Inferior parietal cortex (tissue), 1 donor: ENCODE measurements at regions not wholly inside any gene's neighbourhood (a gene's known extent, or its start where the extent isn't known, plus 50 kb on each side); places are given as distances from the start of the nearest gene placed in this dataset.
A peak's percentile ranks its signal among the peaks of the same experiment; 100 is the strongest.

Source experiments
- DNase-seq: peaks from one replicate; pipeline ENCODE4 v3.0.0-alpha.2; 2016; ENCODE audit errors: extremely low spot score

DNA sequence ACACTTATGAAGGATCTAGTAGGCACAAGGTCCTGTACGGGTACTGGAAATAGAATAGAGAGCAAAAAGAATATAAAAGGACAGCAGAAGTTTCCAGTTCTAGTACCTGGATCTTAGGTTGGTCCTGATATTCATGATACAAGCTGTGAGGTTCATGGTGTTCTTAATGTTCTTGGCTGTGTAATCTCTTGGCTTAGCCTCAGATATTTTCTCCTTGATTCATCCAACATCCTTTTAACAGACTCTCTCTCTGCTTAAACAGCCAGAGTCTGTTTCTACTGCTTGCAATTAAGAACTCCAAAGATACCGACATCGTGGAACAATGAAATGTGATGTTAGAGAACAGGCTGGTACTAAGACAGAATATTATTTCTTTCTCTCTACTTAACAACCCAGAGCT lies 49.9 kb downstream of the CNTN3 start:
- DNase-seq, result peak; percentile 32

DNA sequence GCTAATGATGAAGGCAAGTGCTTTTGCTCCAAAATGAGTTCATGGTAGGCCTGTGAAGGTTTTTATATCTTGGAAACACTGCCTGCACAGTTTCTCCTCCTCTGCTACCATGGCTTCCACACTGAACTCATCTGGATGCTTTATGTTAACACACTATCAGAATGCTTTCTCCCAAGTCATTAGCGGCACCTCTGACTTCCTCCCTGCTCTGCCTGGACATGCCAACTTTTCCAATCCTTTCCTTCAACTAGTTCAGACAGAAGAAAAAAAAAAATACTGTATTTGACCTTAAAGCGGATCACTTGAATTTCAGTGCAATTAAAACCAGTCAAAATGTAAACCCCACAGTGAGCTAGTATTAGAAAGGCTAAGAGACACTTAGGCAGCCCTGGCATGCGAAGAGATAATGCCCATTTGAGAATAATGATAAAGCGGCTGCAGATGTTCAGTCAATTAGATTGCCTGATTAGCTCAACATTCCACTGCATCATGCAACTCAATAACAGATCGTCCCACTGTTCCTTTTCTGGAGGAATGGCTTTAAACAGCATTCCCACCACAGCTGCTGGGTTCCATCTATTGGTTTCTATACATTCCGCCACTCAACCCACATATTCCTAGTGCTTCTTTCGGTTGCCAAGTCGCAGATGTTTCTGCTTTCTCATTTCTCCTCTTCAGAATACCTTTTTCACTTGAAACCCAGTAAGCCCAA lies 51.7 kb downstream of the CNTN3 start:
- DNase-seq, result peak; percentile 32

- no peak for DNase-seq
Measured at GRCh38 chr3:74561881-74562280, 52.6 kb downstream of the CNTN3 start.

DNA sequence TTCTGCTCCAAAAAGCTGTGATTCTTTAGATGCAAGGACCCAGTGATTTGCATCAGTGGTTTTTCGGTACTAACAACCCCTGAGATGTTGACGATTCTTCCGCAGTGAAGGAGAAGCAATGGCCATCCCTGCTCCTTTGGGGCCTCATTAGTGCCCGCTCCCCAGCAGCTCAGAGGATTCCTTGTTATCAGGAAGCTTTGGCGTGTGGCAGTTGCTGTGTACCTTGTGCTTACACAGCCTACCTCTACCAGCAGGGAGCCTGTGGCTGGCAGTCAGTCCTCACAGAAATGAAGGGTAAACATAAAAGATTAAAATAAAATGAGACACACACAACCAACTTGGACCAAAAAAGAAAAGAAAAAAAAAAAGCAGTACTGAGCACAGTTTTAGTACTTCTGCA lies 55.2 kb downstream of the CNTN3 start:
- DNase-seq, result no peak

DNA sequence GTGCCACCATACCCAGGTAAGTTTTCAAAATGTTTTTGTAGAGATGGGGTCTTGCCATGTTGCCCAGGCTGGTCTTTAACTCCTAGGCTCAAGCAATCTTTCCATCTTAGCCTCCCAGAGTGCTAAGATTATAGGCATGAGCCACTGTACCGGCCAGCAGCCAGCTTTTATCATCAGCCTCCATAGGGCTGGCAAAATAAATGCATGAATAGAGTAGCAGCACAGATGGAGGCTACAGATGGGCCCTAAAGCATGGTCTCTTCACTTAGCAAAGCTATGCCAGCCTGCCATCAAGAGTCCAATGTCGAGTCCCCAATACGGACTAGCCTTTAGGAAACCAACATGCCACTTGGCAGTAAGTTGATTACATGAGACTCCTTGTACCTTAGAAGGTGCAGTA lies 63.8 kb downstream of the CNTN3 start:
- no peak for DNase-seq

DNA sequence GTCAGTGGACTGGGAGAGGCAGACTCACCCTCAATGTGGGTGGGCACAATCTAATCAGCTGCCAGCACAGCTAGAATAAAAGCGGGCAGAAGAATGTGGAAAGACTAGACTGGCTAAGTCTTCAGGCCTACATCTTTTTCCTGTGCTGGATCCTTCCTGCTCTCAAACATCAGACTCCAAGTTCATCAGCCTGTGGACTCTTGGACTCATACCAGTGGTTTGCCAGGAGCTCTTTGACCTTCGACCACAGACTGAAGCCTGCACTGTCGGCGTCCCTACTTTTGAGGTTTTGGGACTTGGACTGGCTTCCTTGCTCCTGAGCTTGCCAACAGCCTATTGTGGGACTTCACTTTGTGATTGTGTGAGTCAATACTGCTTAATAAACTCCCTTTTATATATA lies 68.0 kb downstream of the CNTN3 start:
- no peak for DNase-seq

- DNase-seq, result no peak
Measured at GRCh38 chr3:74542441-74542840, 72.0 kb downstream of the CNTN3 start.

DNA sequence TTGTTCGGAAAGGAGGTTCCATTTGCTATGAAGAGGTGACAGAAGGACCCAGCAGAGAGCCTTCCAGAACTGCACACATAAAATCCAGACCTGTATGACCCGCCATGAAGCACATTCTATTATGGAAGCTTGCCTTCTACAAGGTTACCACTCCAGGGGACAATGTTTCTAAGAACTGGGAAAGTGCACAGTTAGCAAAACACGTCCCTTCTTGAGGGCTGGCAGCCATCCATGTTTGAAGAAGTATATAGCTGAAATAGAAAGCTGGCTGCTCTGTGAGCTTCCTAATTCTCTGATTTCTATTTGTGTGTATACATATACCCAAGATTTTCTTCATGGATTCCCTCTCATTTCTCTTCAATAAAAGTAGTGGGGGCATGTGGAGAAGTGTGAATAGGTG lies 74.6 kb downstream of the CNTN3 start:
- DNase-seq, result no peak

DNA sequence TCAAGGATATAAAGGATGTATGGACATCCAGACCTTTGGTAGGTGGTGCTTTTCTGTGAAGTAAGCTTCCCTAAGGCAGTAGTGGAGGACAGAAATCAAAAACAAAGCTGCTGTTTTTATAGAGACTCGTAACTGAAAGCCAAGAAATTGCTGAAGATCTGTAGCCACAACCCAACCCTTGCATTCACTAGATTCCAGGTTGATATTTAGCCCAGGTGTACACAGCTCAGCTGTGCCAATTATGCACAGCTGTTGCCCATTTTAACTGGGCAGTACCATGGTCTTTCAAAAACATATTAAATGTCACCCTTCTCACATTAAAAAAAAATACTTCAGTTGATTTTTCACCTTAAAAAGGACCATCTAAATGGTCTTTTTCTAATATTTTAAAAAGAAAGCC lies 75.8 kb downstream of the CNTN3 start:
- DNase-seq, result no peak

DNA sequence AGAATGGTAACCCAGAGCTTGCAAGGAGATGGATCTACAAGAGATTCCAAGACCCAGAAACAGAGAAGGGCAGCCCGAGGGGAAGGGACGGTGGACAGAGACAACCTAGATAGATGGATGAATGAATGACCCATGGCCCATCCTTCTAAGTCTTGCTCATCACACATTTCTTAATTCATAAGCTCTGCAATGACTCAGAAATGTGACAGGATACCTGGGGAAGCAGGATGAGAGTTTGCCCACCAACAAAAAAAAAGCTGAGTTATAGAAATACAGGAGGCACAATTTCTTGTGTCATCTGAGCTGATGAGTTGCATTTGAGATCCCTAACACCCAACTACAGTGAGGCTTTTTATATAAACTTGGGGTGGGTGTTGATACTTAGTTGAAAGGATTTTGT lies 76.6 kb downstream of the CNTN3 start:
- no peak for DNase-seq

DNA sequence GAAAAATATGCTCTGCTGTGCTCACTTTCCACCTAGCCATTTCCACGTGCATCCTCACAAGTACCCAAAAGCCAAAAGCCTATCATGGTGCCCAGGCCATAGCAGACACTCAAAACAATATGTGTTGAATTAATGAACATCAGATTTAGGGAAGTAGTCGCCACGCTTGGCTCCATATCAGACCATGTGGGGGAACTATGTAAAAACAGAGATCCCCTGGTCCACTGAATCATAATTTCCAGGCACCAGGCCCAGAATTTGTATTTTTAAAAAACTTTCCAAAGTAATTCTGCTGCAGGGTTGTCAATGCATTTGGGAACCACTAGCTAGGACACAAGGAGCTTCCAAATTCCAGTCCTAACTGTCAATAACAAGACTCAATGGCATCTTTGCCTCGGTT lies 77.3 kb downstream of the CNTN3 start:
- no peak for DNase-seq

- DNase-seq, result no peak
Measured at GRCh38 chr3:74535281-74535680, 79.2 kb downstream of the CNTN3 start.

DNA sequence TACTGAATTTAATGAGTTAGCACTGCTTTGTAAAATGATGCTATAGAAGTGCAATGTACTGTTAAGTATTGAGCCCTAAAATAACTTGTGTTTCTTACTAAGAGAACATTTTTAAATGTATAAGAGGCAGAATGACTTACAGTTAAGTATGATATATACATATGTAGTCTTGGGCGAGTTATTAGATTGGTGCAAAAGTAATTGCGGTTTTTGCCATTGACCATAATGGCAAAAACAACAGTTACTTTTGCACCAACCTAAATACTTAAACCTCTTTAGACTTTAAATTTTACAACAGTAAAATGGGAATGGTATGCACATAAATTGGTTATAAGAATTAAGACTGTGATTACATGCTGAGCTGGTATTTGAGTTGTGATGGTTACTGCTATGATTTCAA lies 79.8 kb downstream of the CNTN3 start:
- DNase-seq, result no peak

DNA sequence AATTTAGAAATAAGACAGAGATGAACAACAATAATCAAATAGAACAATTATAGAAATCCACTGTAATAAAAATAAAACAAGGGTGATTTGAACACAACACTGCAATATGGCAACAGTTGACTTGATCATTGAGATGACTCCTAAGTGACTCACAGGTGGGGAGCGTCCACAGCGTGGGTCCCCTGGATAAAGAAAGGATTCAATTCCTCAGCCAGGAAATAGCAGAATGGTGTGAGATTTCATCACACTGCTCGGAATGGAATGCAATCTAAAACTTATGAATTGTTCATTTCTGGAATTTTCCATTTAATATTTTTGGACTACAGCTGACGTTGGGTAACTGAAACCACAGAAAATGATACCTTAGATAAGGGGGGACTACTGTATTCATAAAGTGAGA lies 82.0 kb downstream of the CNTN3 start:
- DNase-seq, result no peak

- no peak for DNase-seq
Measured at GRCh38 chr3:74531491-74531890, 83.0 kb downstream of the CNTN3 start.

DNA sequence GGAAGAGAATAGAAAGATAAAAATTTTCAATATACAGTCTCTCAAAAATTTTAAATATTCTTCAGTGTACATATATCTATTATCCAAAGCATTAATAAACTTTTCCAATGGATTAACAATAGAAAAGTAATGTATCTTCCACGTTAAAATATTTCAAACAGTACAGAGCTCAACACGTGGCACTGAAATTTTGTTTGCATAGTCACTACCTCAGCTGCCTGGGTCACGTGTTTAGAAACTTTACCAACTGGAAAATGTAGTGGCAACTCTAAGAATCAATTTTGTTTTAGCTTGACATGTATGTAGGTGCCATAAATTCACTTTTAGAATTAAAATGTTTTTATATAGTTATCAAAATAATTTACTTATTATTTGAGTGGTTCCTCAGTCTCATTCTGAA lies 85.3 kb downstream of the CNTN3 start:
- DNase-seq, result no peak

GRCh38 chr3:74527566-74527965 lies 86.9 kb downstream of the CNTN3 start:
- no peak for DNase-seq

DNA sequence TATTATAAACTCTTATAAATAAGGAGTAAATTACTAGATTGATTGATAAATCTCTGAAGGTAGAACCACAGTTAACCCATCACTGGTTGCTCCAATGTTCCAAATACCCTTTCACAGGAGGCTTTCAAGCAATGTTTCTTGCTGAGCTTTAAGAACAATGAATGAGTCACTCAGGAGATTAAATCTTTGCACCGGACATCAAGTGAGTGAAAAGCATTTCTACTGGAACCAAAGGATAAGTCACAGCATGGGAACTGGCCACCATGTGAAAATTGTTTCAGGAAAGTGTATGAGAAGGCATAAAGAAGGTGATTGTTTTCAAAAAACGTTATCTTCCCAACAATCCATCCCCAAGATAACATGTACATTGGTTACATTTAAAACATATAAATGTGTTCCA lies 90.6 kb downstream of the CNTN3 start:
- DNase-seq, result no peak

GRCh38 chr3:74520895-74521294 lies 93.6 kb downstream of the CNTN3 start:
- no peak for DNase-seq

- DNase-seq, result no peak
Measured at GRCh38 chr3:74518610-74519009, 95.8 kb downstream of the CNTN3 start.

DNA sequence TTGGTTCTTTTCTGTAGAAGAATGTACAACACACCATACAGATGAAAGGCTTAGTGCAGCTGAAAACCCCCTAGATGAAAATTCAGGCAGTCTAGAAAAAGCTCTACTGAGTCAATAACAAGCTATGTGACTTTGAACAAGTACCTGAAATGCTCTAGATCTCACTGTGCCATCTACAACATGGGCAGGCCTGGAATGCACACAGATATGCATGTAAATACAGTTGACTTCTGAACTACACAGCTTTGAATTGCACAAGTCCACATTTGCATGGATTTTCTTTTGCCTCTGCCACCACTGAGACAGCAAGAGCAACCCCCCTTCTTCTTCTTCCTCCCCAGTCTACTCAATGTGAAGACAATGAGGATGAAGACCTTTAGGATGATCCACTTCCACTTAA lies 98.4 kb downstream of the CNTN3 start:
- DNase-seq, result no peak

GRCh38 chr3:74515451-74515850 lies 99.0 kb downstream of the CNTN3 start:
- no peak for DNase-seq

GRCh38 chr3:74511078-74511477 lies 103.4 kb downstream of the CNTN3 start:
- DNase-seq, result no peak

DNA sequence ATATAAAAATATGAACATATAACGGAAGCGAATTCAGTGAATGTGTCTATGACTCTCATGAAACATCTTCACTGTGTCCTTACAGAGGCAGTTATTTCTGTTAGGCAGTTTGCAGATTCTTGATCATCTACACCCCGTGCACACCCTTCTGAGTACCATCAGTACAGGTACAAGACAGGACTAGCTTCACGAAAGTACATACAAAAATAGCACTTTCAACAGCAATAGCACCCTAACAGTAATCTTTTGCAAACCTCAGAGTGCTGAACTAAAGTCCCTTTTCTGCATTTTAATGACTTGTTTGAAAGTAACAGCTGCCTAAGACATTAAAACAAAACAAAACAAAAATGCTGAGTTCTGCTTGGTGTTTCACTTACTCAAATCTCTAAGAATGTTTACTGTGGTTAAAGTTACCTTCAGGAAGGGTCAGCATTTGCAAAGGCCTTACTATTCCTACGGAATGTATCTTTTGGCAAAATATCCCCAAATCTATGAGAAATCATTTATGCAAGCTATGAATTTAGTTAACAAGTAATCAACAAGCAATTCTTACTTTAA lies 104.1 kb downstream of the CNTN3 start:
- no peak for DNase-seq
